Lower leg skin (tissue), 4 donors: ENCODE measurements at regions not wholly inside any gene's neighbourhood (a gene's known extent, or its start where the extent isn't known, plus 50 kb on each side); places are given as distances from the start of the nearest gene placed in this dataset.
"Not testable (repeated sequence)": the region's sequence is repeated elsewhere in the genome, so short reads cannot be mapped to it uniquely, and the experiment has no call there.

Source experiments
- DNase-seq, 2 donors: peaks; one replicate each; pipeline ENCODE4 v3.0.0-alpha.2; 2019; ENCODE audit warnings: low spot score in 2 of 2
- H3K4me3 ChIP-seq: fragments of 200-600 bp; sonication (generic); 2 replicates; pipeline ENCODE4 v1.5.1; 2017; ENCODE audit warnings: mild to moderate bottlenecking, low read depth; ENCODE audit not compliant: poor library complexity, severe bottlenecking
- POLR2A ChIP-seq, 2 donors: fragments of 450-650 bp; IDR thresholded peaks; one replicate each; pipeline ENCODE4 v1.6.1; 2016 to 2017; ENCODE audit warnings: antibody characterized with exemption in 2 of 2, mild to moderate bottlenecking in 1 of 2, moderate library complexity in 1 of 2
- WGBS, 2 donors: methylation state at CpG; one replicate each; pipeline ENCODE4 v1.1.5; 2018; 5-methylcytosine and 5-hydroxymethylcytosine counted together
- intact Hi-C: fragments of 100-400 bp; cut with DNase I; formaldehyde crosslinking; loops from one replicate; pipeline ENCODE4 v1.15.0; 2023; ENCODE audit warnings: low total_unique reads
- TF ChIP-seq, protein P1 (sequence below), 3 donors: fragments of 450-650 bp; IDR thresholded peaks; one replicate each; pipeline ENCODE4 v1.5.1; 2016; ENCODE audit warnings: antibody characterized with exemption in 3 of 3, mild to moderate bottlenecking in 3 of 3, moderate library complexity in 2 of 3

DNA sequence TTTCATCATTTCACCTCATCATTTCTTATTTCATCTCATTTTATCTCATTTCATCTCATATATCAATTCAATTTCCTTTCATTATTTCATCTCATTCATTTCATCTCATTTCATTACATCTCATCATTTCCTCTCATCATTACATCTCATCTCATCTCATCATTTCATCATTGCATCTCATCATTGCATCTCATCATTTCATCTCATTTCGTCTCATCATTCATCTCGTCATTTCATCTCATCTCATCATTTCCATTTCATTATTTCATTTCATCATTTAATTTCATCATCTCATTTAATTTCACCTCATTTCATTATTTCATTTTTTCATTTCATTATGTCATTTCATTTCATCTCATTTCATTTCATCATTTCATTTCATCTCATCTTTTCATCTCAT, 168.5 kb upstream of the FAM72C start:
- intact Hi-C loops, H3K4me3 ChIP-seq, DNase-seq: not testable (repeated sequence)
- WGBS, 2 donors, result 78 to 80% methylated on average over 1 to 2 of the region's 2 CpGs

DNA sequence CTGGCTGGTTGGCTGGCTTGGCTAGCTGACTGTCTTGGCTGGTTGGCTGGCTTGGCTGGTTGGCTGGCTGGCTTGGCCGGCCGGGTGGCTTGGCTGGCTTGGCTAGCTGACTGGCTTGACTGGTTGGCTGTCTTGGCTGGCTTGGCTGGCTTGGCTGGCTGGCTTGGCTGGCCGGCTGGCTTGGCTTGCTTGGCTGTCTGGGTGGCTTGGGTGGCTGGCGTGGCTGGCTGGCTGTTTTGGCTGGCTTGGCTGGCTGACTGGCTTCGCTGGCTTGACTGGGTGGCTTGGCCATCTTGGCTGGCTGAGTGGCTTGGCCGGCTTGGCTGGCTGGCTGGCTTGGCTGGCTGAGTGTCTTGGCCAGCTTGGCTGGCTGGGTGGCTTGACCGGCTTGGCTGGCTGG, 133.2 kb upstream of the FAM72C start:
- H3K4me3 ChIP-seq, intact Hi-C loops: not testable (repeated sequence)
- peak in 1 of 2 donors; percentile 63 for DNase-seq
- WGBS, 2 donors, result 41% methylated on average over 3 of the region's 7 CpGs; no CpG with 5 or more reads in 1 of the 2 donors

DNA sequence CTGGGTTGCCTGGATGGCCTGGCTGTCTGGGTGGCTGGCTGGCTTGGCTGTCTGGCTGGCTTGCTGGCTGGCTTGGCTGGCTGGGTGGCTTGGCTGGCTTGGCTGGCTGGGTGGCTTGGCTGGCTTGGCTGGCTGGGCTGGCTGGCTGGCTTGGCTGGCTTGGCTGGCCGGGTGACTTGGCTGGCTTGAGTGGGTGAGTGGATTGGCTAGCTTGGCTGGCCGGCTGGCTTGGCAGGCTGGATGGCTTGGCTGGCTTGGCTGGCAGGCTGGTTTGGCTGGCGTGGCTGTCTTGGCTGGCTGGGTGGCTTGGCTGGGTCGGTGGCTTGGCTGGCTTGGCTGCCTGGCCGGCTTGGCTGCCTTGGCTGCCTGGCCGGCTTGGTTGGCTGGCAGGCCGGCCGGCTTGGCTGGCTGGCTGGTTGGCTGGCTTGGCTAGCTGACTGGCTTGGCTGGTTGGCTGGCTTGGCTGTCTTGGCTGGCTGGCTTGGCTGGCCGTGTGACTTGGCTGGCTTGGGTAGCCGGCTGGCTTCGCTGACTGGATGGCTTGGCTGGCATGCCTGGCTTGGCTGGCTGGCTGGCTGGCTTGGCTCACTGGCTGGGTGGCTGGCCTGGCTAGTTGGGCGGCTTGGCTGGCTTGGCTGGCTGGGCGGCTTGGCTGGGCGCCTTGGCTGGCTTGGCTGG, 132.4 kb upstream of the FAM72C start:
- intact Hi-C loops, H3K4me3 ChIP-seq: not testable (repeated sequence)
- peak; percentile 57 to 96 for DNase-seq
- 65 to 73% methylated on average over 14 of the region's 14 CpGs for WGBS, 2 donors

DNA sequence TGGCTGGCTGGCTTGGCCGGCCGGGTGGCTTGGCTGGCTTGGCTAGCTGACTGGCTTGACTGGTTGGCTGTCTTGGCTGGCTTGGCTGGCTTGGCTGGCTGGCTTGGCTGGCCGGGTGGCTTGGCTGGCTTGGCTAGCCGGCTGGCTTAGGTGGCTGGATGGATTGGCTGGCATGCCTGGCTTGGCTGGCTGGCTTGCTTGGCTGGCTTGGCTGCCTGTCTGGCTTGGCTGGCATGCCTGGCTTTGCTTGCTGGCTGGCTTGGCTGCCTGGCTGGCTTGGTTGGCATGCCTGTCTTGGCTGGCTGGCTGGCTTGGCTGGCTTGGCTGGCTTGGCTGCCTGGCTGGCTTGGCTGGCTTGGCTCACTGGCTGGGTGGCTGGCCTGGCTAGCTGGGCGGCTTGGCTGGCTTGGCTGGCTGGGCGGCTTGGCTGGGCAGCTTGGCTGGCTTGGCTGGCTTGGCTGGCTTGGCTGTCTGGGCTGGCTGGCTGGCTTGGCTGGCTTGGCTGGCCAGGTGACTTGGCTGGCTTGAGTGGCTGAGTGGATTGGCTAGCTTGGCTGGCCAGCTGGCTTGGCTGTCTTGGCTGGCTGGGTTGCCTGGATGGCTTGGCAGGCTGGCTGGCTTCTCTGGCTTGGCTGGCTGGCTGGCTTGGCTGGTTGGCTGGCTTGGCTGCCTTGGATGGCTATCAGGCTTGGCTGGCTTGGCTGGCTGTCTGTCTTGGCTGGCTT, 131.5 kb upstream of the FAM72C start:
- WGBS, 2 donors, result 57 to 65% methylated on average over 4 to 6 of the region's 6 CpGs
- H3K4me3 ChIP-seq, intact Hi-C loops: not testable (repeated sequence)
- peak; percentile 74 to 95 for DNase-seq

DNA sequence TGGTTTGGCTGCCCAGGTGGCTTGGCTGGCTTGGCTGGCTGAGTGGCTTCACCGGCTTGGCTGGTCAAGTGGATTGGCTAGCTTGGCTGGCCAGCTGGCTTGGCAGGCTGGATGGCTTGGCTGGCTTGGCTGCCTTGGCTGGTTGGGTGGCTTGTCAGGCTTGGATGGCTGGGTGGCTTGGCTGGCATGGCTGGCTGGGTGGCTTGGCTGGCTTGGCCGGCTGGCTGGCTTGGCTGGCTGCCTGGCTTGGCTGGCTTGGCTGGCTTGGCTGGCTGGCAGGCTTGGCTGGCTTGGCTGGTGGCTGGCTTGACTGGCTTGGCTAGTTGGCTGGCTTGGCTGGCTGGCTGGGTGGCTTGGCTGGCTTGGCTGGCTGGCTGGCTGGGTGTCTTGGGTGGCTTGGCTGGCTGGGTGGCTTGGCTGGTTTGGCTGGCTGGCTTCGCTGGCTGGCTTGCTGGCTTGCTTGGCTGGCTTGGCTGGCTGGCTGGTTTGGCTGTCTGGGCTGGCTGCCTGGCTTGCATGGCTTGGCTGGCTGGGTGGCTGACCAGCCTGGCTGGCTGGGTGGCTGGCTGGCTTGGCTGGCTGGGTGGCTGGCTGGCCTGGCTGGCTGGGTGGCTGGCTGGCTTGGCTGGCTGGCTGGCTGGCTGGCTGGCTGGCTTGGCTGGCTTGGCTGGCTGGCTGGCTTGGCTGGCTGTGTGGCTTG, 130.4 kb upstream of the FAM72C start:
- intact Hi-C loops, H3K4me3 ChIP-seq: not testable (repeated sequence)
- peak; percentile 15 to 89 for DNase-seq
- WGBS, 2 donors, result 40 to 43% methylated on average over 3 of the region's 3 CpGs

DNA sequence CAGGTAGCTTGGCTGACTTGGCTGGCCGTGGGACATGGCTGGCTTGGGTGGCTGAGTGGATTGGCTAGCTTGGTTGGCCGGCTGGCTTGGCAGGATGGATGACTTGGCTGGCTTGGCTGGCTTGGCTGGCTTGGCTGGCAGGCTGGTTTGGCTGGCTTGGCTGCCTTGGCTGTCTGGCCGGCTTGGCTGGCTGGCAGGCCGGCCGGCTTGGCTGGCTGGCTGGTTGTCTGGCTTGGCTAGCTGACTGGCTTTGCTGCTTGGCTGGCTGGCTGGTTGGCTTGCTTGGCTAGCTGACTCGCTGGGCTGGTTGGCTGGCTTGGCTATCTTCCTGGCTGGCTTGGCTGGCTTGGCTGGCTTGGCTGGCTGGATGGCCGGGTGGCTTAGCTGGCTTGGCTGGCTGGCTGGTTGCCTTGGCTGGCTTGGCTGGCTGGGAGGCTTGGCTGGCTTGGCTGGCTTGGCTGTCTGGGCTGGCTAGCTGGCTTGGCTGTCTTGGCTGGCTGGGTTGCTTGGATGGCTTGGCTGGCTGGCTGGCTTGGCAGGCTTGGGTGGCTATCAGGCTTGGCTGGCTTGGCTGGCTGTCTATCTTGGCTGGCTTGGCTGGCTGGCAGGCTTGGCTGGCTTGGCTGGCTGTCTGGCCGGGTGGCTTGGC, 129.7 kb upstream of the FAM72C start:
- peak; percentile 18 to 91 for DNase-seq

DNA sequence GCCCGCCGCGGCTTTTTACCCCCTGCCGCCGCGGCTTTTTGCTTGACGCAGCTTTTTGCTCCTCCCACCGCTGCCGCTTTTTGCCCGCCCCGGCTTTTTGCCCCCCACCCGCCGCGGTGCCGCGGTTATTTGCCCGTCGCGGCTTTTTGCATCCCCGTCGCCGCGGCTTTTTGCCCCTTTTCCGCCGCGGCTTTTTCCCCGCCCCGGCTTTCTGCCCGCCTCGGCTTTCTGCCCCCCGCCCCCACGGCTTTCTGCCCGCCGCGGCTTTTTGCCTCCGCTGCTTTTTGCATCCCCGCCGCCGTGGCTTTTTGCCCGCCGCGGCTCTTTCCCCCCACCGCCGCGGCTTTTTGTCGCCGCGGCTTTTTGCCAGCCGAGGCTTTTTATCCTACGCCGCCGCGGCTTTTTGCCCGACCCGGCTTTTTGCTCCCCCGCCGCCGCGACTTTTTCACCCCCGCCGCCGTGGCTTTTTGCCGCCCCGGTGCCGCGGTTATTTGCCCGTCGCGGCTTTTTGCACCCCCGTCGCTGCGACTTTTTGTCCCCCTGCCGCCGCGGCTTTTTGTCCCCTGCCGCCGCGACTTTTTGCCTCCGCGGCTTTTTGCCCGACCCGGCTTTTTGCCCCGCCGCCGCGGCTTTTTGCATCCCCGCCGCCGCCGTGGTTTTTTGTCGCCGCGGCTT, 105.5 kb upstream of the FAM72C start:
- WGBS, 2 donors, result 0 to 1% methylated on average over 57 to 63 of the region's 93 CpGs
- H3K4me3 ChIP-seq, result peak overlapping the region; percentile 32
- peak in 1 of 2 donors; percentile 78 for DNase-seq
- intact Hi-C loops, result not testable (repeated sequence)

More for the DNA sequence above, 129.7 kb upstream of the FAM72C start:
- no peak overlapping the region for H3K4me3 ChIP-seq
- 31 to 39% methylated on average over 8 of the region's 8 CpGs for WGBS, 2 donors
- TF ChIP-seq, protein P1, sequence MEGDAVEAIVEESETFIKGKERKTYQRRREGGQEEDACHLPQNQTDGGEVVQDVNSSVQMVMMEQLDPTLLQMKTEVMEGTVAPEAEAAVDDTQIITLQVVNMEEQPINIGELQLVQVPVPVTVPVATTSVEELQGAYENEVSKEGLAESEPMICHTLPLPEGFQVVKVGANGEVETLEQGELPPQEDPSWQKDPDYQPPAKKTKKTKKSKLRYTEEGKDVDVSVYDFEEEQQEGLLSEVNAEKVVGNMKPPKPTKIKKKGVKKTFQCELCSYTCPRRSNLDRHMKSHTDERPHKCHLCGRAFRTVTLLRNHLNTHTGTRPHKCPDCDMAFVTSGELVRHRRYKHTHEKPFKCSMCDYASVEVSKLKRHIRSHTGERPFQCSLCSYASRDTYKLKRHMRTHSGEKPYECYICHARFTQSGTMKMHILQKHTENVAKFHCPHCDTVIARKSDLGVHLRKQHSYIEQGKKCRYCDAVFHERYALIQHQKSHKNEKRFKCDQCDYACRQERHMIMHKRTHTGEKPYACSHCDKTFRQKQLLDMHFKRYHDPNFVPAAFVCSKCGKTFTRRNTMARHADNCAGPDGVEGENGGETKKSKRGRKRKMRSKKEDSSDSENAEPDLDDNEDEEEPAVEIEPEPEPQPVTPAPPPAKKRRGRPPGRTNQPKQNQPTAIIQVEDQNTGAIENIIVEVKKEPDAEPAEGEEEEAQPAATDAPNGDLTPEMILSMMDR (IDR thresholded peaks at IDR 0.05), result no peak
- TF ChIP-seq POLR2A (IDR thresholded peaks at IDR 0.05), result no peak
- intact Hi-C loops, result no loop called here

DNA sequence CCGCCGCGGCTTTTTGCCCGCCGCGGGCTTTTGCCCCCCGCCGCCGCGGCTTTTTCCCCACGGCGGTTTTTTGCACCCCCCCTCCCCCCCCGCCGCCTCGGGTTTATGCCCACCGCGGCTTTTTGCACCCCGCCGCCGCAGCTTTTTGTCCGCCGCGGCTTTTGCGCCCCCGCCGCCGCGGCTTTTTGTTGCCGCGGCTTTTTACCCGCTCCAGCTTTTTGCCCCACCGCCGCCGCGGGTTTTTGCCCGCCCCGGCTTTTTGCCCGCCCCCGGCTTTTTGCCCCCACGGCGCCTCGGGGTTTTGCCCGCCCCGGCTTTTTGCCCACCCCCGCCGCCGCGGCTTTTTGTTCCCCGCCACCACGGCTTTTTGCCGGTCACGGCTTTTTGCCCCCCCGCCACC, 104.9 kb upstream of the FAM72C start:
- peak in 1 of 2 donors; percentile 77 for DNase-seq
- WGBS, 2 donors, result 10% methylated on average over 18 of the region's 53 CpGs; no CpG with 5 or more reads in 1 of the 2 donors
- H3K4me3 ChIP-seq, intact Hi-C loops: not testable (repeated sequence)

DNA sequence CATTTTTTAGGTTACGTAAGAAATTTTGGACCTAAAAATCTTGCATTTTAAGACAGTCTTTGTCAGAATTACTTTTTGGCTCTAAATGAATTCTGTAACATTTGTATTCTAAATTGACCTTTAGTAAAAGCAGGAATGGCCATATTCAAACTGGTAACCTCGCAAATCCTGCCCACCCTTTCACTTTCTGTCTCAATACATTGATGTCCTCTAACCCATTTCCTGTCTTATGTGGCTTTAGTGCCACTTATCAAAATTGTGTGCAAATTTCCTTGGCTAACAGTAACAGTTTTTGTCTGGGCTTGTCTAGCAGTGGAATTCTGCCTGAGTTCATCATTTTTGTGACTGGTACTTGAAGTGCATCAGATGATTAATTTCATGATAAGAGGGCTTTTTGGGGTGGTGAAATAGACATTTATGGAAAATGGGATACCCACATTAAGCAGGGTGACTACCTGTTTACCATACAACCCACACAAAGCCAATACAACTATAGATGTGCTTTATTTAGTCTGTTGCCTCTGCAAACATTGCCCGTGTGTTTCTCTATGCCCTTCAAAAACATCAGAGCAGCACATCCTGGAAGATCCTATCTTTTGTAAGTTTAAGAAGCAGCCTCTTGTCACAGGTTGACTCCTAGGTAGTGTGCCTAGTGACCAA, 98.7 kb upstream of the FAM72C start:
- H3K4me3 ChIP-seq, intact Hi-C loops, DNase-seq: not testable (repeated sequence)
- no CpG with 5 or more reads among the region's 3 CpGs for WGBS, 2 donors

DNA sequence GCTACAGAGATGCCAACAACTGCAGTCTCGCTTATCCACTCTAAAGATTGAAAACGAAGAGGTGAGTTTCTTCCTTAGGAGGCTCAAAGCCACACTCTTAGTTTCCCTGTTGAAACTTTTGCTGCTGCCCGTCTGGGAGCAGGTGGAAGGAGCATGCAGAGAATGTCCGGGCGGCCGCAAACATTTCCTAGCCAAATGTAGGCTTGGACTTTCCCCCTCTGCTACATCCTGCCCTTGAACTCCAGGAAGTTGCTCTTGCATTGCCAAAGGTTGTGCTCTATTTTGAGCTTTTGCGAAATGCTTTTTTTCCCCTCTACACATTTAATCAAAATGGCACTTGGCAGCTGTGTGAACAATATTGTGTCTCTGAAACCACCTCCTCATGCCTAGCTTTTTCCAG, 95.3 kb upstream of the FAM72C start:
- WGBS, 2 donors, result no CpG with 5 or more reads among the region's 7 CpGs
- intact Hi-C loops, H3K4me3 ChIP-seq, DNase-seq: not testable (repeated sequence)

DNA sequence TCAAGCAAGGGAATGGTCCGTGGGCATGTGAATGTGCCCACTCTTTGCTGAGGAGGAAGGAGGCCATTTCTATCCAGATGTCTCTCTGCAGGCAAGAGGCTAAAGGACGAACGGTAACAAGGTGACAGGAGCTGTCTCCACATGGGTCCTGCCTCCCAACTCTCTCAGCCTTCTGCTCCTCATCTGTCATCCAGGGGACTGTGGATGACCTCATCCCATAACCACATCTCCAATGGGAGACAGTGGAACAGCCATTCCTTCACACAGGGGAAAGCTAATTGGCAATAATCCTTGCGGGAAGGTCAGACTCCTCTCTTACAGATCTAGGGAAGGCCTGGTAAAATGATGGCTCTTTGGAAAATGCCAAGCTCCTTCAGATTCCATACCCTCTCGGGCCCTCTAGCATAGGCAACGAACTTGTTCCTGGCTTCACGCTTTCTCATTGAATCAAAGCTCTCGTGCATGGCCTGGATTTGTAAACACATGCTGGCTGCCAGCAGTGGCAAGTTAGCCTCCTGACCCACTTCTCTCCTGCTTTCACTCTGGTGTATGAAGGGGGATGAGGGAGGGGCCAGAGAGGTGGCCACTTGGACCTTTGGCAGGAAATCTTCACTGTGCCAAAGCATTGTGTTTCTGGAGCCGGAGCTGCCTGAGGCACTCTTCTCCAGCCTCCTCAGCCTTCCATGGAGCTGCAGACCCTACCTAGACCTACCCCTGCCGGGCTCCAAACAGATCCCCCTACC, 94.5 kb upstream of the FAM72C start:
- H3K4me3 ChIP-seq, intact Hi-C loops, DNase-seq: not testable (repeated sequence)
- 76 to 88% methylated on average over 4 of the region's 10 CpGs for WGBS, 2 donors
